ENCODE measurements at regions not wholly inside any gene's neighbourhood (a gene's known extent, or its start where the extent isn't known, plus 50 kb on each side); places are given as distances from the start of the nearest gene placed in this dataset.
A peak's percentile ranks its signal among the peaks of the same experiment; 100 is the strongest.

- no peak overlapping the region for H3K4me3 ChIP-seq
- peak in 1 of 4 donors; percentile 8 for DNase-seq
- intact Hi-C loops (cut with DNase I), result no loop called here
- TF ChIP-seq CTCF (IDR thresholded peaks at IDR 0.05) (no peak), POLR2A (IDR thresholded peaks at IDR 0.05) (no peak)
- no peak overlapping the region for H3K27ac ChIP-seq
- H3K9me3 ChIP-seq, result no peaks in the 10 kb centered on the region
- 49 to 52% methylated on average over 2 to 5 of the region's 5 CpGs for WGBS, 2 donors
- H3K27me3 ChIP-seq, result no peaks in the 10 kb centered on the region
- ATAC-seq, result no peak
- H3K4me1 ChIP-seq, result no peaks in the 10 kb centered on the region
- no peaks in the 10 kb centered on the region for H3K36me3 ChIP-seq (replicated peaks in 1 of 2; ENCODE audit: insufficient read depth in 1 of 2, low read depth in 2 of 2)
Measured at GRCh38 chr17:73879987-73880386, 235.7 kb upstream of the SDK2 start.

GRCh38 chr17:73882590-73882989 is 238.3 kb upstream of the SDK2 start:
- Histone ChIP-seq H3K27ac (no peak overlapping the region), H3K9me3 (no peaks in the 10 kb centered on the region), H3K4me1 (no peaks in the 10 kb centered on the region), H3K4me3 (no peak overlapping the region), H3K27me3 (no peaks in the 10 kb centered on the region), H3K36me3 (replicated peaks in 1 of 2; ENCODE audit: insufficient read depth in 1 of 2, low read depth in 2 of 2) (no peaks in the 10 kb centered on the region)
- no peak for ATAC-seq
- 25 to 41% methylated on average over 5 of the region's 5 CpGs for WGBS, 2 donors
- intact Hi-C loops (cut with DNase I), result no loop called here
- TF ChIP-seq CTCF (IDR thresholded peaks at IDR 0.05) (no peak), POLR2A (IDR thresholded peaks at IDR 0.05) (no peak)
- DNase-seq, result no peak

- Histone ChIP-seq H3K27ac (no peak overlapping the region), H3K9me3 (no peaks in the 10 kb centered on the region), H3K4me1 (no peaks in the 10 kb centered on the region), H3K36me3 (replicated peaks in 1 of 2; ENCODE audit: insufficient read depth in 1 of 2, low read depth in 2 of 2) (no peaks in the 10 kb centered on the region), H3K4me3 (no peak overlapping the region), H3K27me3 (no peaks in the 10 kb centered on the region)
- ATAC-seq, result no peak
- intact Hi-C loops (cut with DNase I), result no loop called here
- TF ChIP-seq CTCF (IDR thresholded peaks at IDR 0.05) (no peak), POLR2A (IDR thresholded peaks at IDR 0.05) (no peak)
- DNase-seq, result no peak
- WGBS, 2 donors, result 67 to 76% methylated on average over 10 of the region's 10 CpGs
Measured at GRCh38 chr17:73883175-73883574, 238.9 kb upstream of the SDK2 start.

GRCh38 chr17:73887739-73888138 is 243.5 kb upstream of the SDK2 start:
- intact Hi-C loops (cut with DNase I), result no loop called here
- H3K27me3 ChIP-seq, result no peaks in the 10 kb centered on the region
- DNase-seq (no peak), ATAC-seq (no peak)
- WGBS, 2 donors, result 41 to 53% methylated on average over 3 of the region's 3 CpGs
- H3K4me3 ChIP-seq, result no peak overlapping the region
- H3K4me1 ChIP-seq, result no peaks in the 10 kb centered on the region
- H3K9me3 ChIP-seq, result no peaks in the 10 kb centered on the region
- no peak overlapping the region for H3K27ac ChIP-seq
- H3K36me3 ChIP-seq (replicated peaks in 1 of 2; ENCODE audit: insufficient read depth in 1 of 2, low read depth in 2 of 2), result no peaks in the 10 kb centered on the region
- TF ChIP-seq CTCF (IDR thresholded peaks at IDR 0.05) (no peak), POLR2A (IDR thresholded peaks at IDR 0.05) (no peak)

- Histone ChIP-seq H3K4me3 (no peak overlapping the region), H3K4me1 (no peaks in the 10 kb centered on the region), H3K9me3 (no peaks in the 10 kb centered on the region), H3K36me3 (replicated peaks in 1 of 2; ENCODE audit: insufficient read depth in 1 of 2, low read depth in 2 of 2) (no peaks in the 10 kb centered on the region), H3K27me3 (no peaks in the 10 kb centered on the region), H3K27ac (no peak overlapping the region)
- WGBS, 2 donors, result 61 to 82% methylated on average over 7 of the region's 7 CpGs
- ATAC-seq (no peak), DNase-seq (peak in 1 of 4 donors; percentile 14)
- intact Hi-C loops (cut with DNase I), result no loop called here
- no peak for TF ChIP-seq POLR2A (IDR thresholded peaks at IDR 0.05)
- no peak for TF ChIP-seq CTCF (IDR thresholded peaks at IDR 0.05)
Measured at GRCh38 chr17:73888862-73889261, 244.6 kb upstream of the SDK2 start.

Measured in body of pancreas (tissue), 4 donors.